Neural cell (in vitro differentiated cells): ENCODE measurements at regions not wholly inside any gene's neighbourhood (a gene's known extent, or its start where the extent isn't known, plus 50 kb on each side); places are given as distances from the start of the nearest gene placed in this dataset.

Source experiments
- EP300 ChIP-seq: fragments of 450-650 bp; conservative IDR thresholded peaks from 2 replicates; pipeline ENCODE4 v1.6.1; 2014; ENCODE audit warnings: antibody characterized with exemption, mild to moderate bottlenecking, moderate library complexity; ENCODE audit not compliant: poor library complexity, severe bottlenecking
- EZH2 ChIP-seq: fragments of 200-600, 300-800 bp; shearing (Covaris generic), sonication (generic); IDR thresholded peaks from 2 replicates; pipeline ENCODE4 v1.6.1; 2014; ENCODE audit warnings: antibody characterized with exemption, low read length, borderline replicate concordance, mild to moderate bottlenecking; ENCODE audit not compliant: insufficient read depth, poor library complexity, severe bottlenecking
- POLR2AphosphoS5 ChIP-seq: IDR thresholded peaks from 2 replicates; pipeline ENCODE4 v1.6.1; 2012
- RAD21 ChIP-seq: fragments of 450-650 bp; conservative IDR thresholded peaks from 2 replicates; pipeline ENCODE4 v1.6.1; 2014; ENCODE audit warnings: antibody characterized with exemption, mild to moderate bottlenecking, moderate library complexity
- SMC3 ChIP-seq: fragments of 450-650 bp; conservative IDR thresholded peaks from 2 replicates; pipeline ENCODE4 v1.6.1; 2014; ENCODE audit warnings: antibody characterized with exemption, mild to moderate bottlenecking, moderate library complexity; ENCODE audit not compliant: poor library complexity
- TAF1 ChIP-seq: IDR thresholded peaks from 2 replicates; pipeline ENCODE4 v1.6.1; 2012; ENCODE audit warnings: low read depth
- TF ChIP-seq, protein P1 (sequence below): fragments of 450-650 bp; IDR thresholded peaks from 2 replicates; pipeline ENCODE4 v1.5.1; 2014; ENCODE audit warnings: antibody characterized with exemption, mild to moderate bottlenecking, moderate library complexity; ENCODE audit not compliant: poor library complexity, severe bottlenecking

- TF ChIP-seq EZH2: no peak
- TF ChIP-seq, protein P1, sequence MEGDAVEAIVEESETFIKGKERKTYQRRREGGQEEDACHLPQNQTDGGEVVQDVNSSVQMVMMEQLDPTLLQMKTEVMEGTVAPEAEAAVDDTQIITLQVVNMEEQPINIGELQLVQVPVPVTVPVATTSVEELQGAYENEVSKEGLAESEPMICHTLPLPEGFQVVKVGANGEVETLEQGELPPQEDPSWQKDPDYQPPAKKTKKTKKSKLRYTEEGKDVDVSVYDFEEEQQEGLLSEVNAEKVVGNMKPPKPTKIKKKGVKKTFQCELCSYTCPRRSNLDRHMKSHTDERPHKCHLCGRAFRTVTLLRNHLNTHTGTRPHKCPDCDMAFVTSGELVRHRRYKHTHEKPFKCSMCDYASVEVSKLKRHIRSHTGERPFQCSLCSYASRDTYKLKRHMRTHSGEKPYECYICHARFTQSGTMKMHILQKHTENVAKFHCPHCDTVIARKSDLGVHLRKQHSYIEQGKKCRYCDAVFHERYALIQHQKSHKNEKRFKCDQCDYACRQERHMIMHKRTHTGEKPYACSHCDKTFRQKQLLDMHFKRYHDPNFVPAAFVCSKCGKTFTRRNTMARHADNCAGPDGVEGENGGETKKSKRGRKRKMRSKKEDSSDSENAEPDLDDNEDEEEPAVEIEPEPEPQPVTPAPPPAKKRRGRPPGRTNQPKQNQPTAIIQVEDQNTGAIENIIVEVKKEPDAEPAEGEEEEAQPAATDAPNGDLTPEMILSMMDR: no peak
- TF ChIP-seq TAF1: no peak
- peak; percentile 89 for TF ChIP-seq EP300
- TF ChIP-seq RAD21: no peak
- peak; percentile 69 for TF ChIP-seq POLR2AphosphoS5
- no peak for TF ChIP-seq SMC3
Observed at GRCh38 chr5:31097851-31098250, 95.6 kb upstream of the CDH6 start.
